ENCODE measurements at regions not wholly inside any gene's neighbourhood (a gene's known extent, or its start where the extent isn't known, plus 50 kb on each side); places are given as distances from the start of the nearest gene placed in this dataset.

GRCh38 chr11:113626736-113627135, 79.4 kb downstream of the TMPRSS5 start:
- in situ Hi-C loops (cut with HindIII; ENCODE audit: low pct_ligation_motif_present, low sequenced_read_pairs): no loop called here
- Histone ChIP-seq H3K36me3 (replicated peaks) (no peaks in the 10 kb centered on the region), H3K27me3 (replicated peaks) (no peaks in the 10 kb centered on the region), H3K27ac (no peak overlapping the region), H3K4me3 (ENCODE audit: low read depth, low read length) (no peak overlapping the region)
- TF ChIP-seq CTCF (IDR thresholded peaks at IDR 0.05; ENCODE audit: low read depth, low read length, missing control alignments): no peak
- DNase-seq: no peak

- Histone ChIP-seq H3K27ac (no peak overlapping the region), H3K27me3 (replicated peaks) (no peaks in the 10 kb centered on the region), H3K4me3 (ENCODE audit: low read depth, low read length) (no peak overlapping the region), H3K36me3 (replicated peaks) (no peaks in the 10 kb centered on the region)
- DNase-seq: peak; percentile 34
- TF ChIP-seq CTCF (IDR thresholded peaks at IDR 0.05; ENCODE audit: low read depth, low read length, missing control alignments): no peak
- in situ Hi-C loops (cut with HindIII; ENCODE audit: low pct_ligation_motif_present, low sequenced_read_pairs): no loop called here
Measured at GRCh38 chr11:113623114-113623513, 83.0 kb downstream of the TMPRSS5 start.

GRCh38 chr11:113618360-113618759, 87.7 kb downstream of the TMPRSS5 start:
- Histone ChIP-seq H3K27ac (no peak overlapping the region), H3K27me3 (replicated peaks) (no peaks in the 10 kb centered on the region), H3K36me3 (replicated peaks) (no peaks in the 10 kb centered on the region), H3K4me3 (ENCODE audit: low read depth, low read length) (no peak overlapping the region)
- in situ Hi-C loops (cut with HindIII; ENCODE audit: low pct_ligation_motif_present, low sequenced_read_pairs): no loop called here
- DNase-seq: peak; percentile 43
- TF ChIP-seq CTCF (IDR thresholded peaks at IDR 0.05; ENCODE audit: low read depth, low read length, missing control alignments): no peak

GRCh38 chr11:113615773-113616172, 90.3 kb downstream of the TMPRSS5 start:
- in situ Hi-C loops (cut with HindIII; ENCODE audit: low pct_ligation_motif_present, low sequenced_read_pairs): no loop called here
- no peak overlapping the region for H3K4me3 ChIP-seq (ENCODE audit: low read depth, low read length)
- DNase-seq: peak; percentile 19
- no peak overlapping the region for H3K27ac ChIP-seq
- H3K27me3 ChIP-seq (replicated peaks): no peaks in the 10 kb centered on the region
- no peak for TF ChIP-seq CTCF (IDR thresholded peaks at IDR 0.05; ENCODE audit: low read depth, low read length, missing control alignments)
- no peaks in the 10 kb centered on the region for H3K36me3 ChIP-seq (replicated peaks)

- in situ Hi-C loops (cut with HindIII; ENCODE audit: low pct_ligation_motif_present, low sequenced_read_pairs): no loop called here
- H3K27ac ChIP-seq: no peak overlapping the region
- H3K36me3 ChIP-seq (replicated peaks): no peaks in the 10 kb centered on the region
- H3K27me3 ChIP-seq (replicated peaks): no peaks in the 10 kb centered on the region
- no peak overlapping the region for H3K4me3 ChIP-seq (ENCODE audit: low read depth, low read length)
- DNase-seq: no peak
- no peak for TF ChIP-seq CTCF (IDR thresholded peaks at IDR 0.05; ENCODE audit: low read depth, low read length, missing control alignments)
Measured at GRCh38 chr11:113615098-113615497, 91.0 kb downstream of the TMPRSS5 start.

GRCh38 chr11:113614097-113614496, 92.0 kb downstream of the TMPRSS5 start:
- DNase-seq: no peak
- H3K27ac ChIP-seq: no peak overlapping the region
- H3K36me3 ChIP-seq (replicated peaks): no peaks in the 10 kb centered on the region
- TF ChIP-seq CTCF (IDR thresholded peaks at IDR 0.05; ENCODE audit: low read depth, low read length, missing control alignments): no peak
- H3K27me3 ChIP-seq (replicated peaks): no peaks in the 10 kb centered on the region
- H3K4me3 ChIP-seq (ENCODE audit: low read depth, low read length): no peak overlapping the region
- in situ Hi-C loops (cut with HindIII; ENCODE audit: low pct_ligation_motif_present, low sequenced_read_pairs): no loop called here

All from brain microvascular endothelial cell (primary cell).